PFSK-1 (cell line): ENCODE measurements at regions not wholly inside any gene's neighbourhood (a gene's known extent, or its start where the extent isn't known, plus 50 kb on each side); places are given as distances from the start of the nearest gene placed in this dataset.

Experiments used
- FOXP2 ChIP-seq: optimal IDR thresholded peaks from 2 replicates; pipeline ENCODE3; 2011; ENCODE audit warnings: borderline replicate concordance, control low read depth, inconsistent platforms; ENCODE audit not compliant: insufficient read depth; ENCODE audit errors: extremely low read length, extremely low read depth
- POLR2AphosphoS5 ChIP-seq: IDR thresholded peaks from 2 replicates; pipeline ENCODE4 v1.6.1; 2012; ENCODE audit warnings: low read depth, mild to moderate bottlenecking, control low read depth, low read length, moderate library complexity
- REST ChIP-seq, 2 experiments: IDR thresholded peaks; 2 replicates each; pipeline versions ENCODE4 v1.6.1 to v1.8.0; 2011 to 2012; ENCODE audit warnings: low read depth in 2 of 2, low read length in 2 of 2, control low read depth in 1 of 2, inconsistent platforms in 1 of 2, mild to moderate bottlenecking in 1 of 2, moderate library complexity in 1 of 2; ENCODE audit not compliant: insufficient read depth in 1 of 2
- SIN3A ChIP-seq: IDR thresholded peaks from 2 replicates; pipeline ENCODE4 v1.6.1; 2012; ENCODE audit warnings: mild to moderate bottlenecking, low read length, moderate library complexity, borderline replicate concordance; ENCODE audit not compliant: insufficient read depth
- TAF1 ChIP-seq: IDR thresholded peaks from 2 replicates; pipeline ENCODE4 v1.6.1; 2012; ENCODE audit warnings: low read length, control low read depth, borderline replicate concordance; ENCODE audit not compliant: insufficient read depth

- TF ChIP-seq REST (IDR thresholded peaks at IDR 0.05; ENCODE audit: insufficient read depth in 1 of 2, low read depth in 2 of 2, low read length in 2 of 2) (no peak), POLR2AphosphoS5 (no peak), SIN3A (no peak), TAF1 (no peak), FOXP2 (no peak)
These were observed 105.0 kb upstream of the KLF6 start for GRCh38 chr10:3889961-3890522.

GRCh38 chr10:3887885-3888476 is 103.0 kb upstream of the KLF6 start:
- TF ChIP-seq POLR2AphosphoS5 (no peak), FOXP2 (no peak), SIN3A (no peak), REST (IDR thresholded peaks at IDR 0.05; ENCODE audit: insufficient read depth in 1 of 2, low read depth in 2 of 2, low read length in 2 of 2) (no peak), TAF1 (no peak)

GRCh38 chr10:3887404-3887803 is 102.4 kb upstream of the KLF6 start:
- TF ChIP-seq FOXP2 (no peak), POLR2AphosphoS5 (no peak), TAF1 (no peak), SIN3A (no peak), REST (IDR thresholded peaks at IDR 0.05; ENCODE audit: insufficient read depth in 1 of 2, low read depth in 2 of 2, low read length in 2 of 2) (no peak)

GRCh38 chr10:3886641-3887251 is 101.7 kb upstream of the KLF6 start:
- TF ChIP-seq POLR2AphosphoS5 (no peak), SIN3A (peak; percentile 46; the same call in 1 of the 2 replicates), FOXP2 (no peak)

GRCh38 chr10:3886191-3886590 is 101.2 kb upstream of the KLF6 start:
- TF ChIP-seq TAF1: no peak
- no peak for TF ChIP-seq SIN3A
- TF ChIP-seq FOXP2: no peak
- no peak for TF ChIP-seq POLR2AphosphoS5
- TF ChIP-seq REST (IDR thresholded peaks at IDR 0.05; ENCODE audit: insufficient read depth in 1 of 2, low read depth in 2 of 2, low read length in 2 of 2): no peak
